Endodermal cell (in vitro differentiated cells): ENCODE measurements at regions not wholly inside any gene's neighbourhood (a gene's known extent, or its start where the extent isn't known, plus 50 kb on each side); places are given as distances from the start of the nearest gene placed in this dataset.

Experiments used
- DNase-seq: peaks from one replicate; pipeline ENCODE4 v3.0.0-alpha.2; 2017
- H3K27ac ChIP-seq: 2 replicates; pipeline ENCODE4 v1.5.1; 2013; ENCODE audit warnings: mild to moderate bottlenecking, low read depth, low read length, moderate library complexity
- H3K27me3 ChIP-seq: 2 replicates; pipeline ENCODE4 v1.6.1; 2013; ENCODE audit warnings: mild to moderate bottlenecking, low read length, moderate library complexity; ENCODE audit not compliant: insufficient read depth, control insufficient read depth, poor library complexity, severe bottlenecking
- H3K36me3 ChIP-seq: 2 replicates; pipeline ENCODE4 v1.7.0; 2013; ENCODE audit warnings: mild to moderate bottlenecking, low read length, moderate library complexity; ENCODE audit not compliant: control insufficient read depth, insufficient read depth
- H3K4me1 ChIP-seq: one replicate; pipeline ENCODE4 v1.7.0; 2013; ENCODE audit warnings: low read length; ENCODE audit not compliant: control insufficient read depth, insufficient read depth
- H3K4me3 ChIP-seq: 2 replicates; pipeline ENCODE4 v1.5.1; 2013; ENCODE audit warnings: mild to moderate bottlenecking, low read length, moderate library complexity
- H3K9ac ChIP-seq: 2 replicates; pipeline ENCODE4 v1.6.1; 2013; ENCODE audit warnings: mild to moderate bottlenecking, low read length, moderate library complexity; ENCODE audit not compliant: poor library complexity, severe bottlenecking; ENCODE audit errors: extremely low read depth
- H3K9me3 ChIP-seq: 2 replicates; pipeline ENCODE4 v1.6.1; 2013; ENCODE audit warnings: mild to moderate bottlenecking, low read length, moderate library complexity; ENCODE audit not compliant: control insufficient read depth
- H3K27ac Mint-ChIP-seq: 2 replicates; pipeline ENCODE4 v1.8.0; 2020; ENCODE audit warnings: mixed read lengths
- H3K27me3 Mint-ChIP-seq: 2 replicates; pipeline ENCODE4 v1.8.0; 2021; ENCODE audit warnings: mild to moderate bottlenecking, mixed read lengths; ENCODE audit not compliant: insufficient read depth
- H3K36me3 Mint-ChIP-seq: 2 replicates; pipeline ENCODE4 v1.8.0; 2020; ENCODE audit warnings: low read depth, mixed read lengths
- H3K4me1 Mint-ChIP-seq: 2 replicates; pipeline ENCODE4 v1.8.0; 2020; ENCODE audit warnings: mixed read lengths
- H3K4me3 Mint-ChIP-seq: 2 replicates; pipeline ENCODE4 v1.8.0; 2020; ENCODE audit warnings: mild to moderate bottlenecking, moderate library complexity, mixed read lengths
- H3K9me3 Mint-ChIP-seq: 2 replicates; pipeline ENCODE4 v1.8.0; 2020; ENCODE audit warnings: mild to moderate bottlenecking, mixed read lengths
- WGBS, 2 experiments: methylation state at CpG; one replicate each; pipeline versions ENCODE4 v1.1.5 to v1.1.7; 2013; ENCODE audit warnings: missing lambda C conversion rate in 2 of 2, mixed read lengths in 1 of 2; ENCODE audit not compliant: insufficient coverage in 1 of 2, insufficient read length in 1 of 2; 5-methylcytosine and 5-hydroxymethylcytosine counted together
- TF ChIP-seq, protein P1 (sequence below): fragments of 200-600 bp; sonication (generic); conservative IDR thresholded peaks from 2 replicates; pipeline ENCODE4 v1.5.0; 2021; ENCODE audit warnings: antibody characterized with exemption, mild to moderate bottlenecking

DNA sequence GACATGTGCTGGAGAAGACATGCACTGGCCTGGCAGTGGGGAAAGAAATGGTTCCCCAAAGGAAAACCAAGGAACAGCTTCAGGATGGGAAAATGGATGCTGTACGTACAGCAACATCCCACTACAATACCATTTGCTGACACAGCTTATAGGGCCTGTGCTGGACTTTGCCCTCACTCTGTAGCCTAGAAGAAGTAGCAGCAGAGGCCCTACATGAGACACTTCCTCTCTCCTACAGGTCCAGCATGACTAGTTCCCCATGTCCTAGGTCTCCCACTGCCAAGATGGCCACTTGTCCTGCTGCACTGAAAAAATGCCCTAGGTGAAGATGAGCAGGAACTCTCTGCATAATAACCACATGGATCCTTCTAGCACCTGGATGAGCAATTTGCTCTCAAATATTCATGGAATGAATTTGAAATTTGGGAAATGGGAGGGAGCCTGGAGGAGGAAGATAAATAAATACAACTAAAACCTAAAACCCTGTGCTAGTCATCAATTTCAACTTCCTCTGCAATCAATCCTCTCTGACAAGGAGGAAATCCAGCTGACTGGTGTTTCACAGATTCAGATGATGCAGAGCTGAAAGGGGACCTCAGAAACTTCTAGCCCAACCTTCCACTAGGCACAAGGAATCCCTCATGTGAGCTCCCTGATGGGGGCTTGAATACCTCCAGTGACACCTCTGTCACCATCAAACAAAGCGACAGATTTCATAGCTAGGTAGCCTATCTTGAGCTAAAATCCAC is 514.3 kb upstream of the PPP2R3A start:
- no peaks in the 10 kb centered on the region for H3K36me3 ChIP-seq
- H3K9ac ChIP-seq, result no peak overlapping the region
- peaks cover 49% of the 10 kb centered on the region for H3K27me3 ChIP-seq
- TF ChIP-seq, protein P1, sequence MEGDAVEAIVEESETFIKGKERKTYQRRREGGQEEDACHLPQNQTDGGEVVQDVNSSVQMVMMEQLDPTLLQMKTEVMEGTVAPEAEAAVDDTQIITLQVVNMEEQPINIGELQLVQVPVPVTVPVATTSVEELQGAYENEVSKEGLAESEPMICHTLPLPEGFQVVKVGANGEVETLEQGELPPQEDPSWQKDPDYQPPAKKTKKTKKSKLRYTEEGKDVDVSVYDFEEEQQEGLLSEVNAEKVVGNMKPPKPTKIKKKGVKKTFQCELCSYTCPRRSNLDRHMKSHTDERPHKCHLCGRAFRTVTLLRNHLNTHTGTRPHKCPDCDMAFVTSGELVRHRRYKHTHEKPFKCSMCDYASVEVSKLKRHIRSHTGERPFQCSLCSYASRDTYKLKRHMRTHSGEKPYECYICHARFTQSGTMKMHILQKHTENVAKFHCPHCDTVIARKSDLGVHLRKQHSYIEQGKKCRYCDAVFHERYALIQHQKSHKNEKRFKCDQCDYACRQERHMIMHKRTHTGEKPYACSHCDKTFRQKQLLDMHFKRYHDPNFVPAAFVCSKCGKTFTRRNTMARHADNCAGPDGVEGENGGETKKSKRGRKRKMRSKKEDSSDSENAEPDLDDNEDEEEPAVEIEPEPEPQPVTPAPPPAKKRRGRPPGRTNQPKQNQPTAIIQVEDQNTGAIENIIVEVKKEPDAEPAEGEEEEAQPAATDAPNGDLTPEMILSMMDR, result no peak
- H3K9me3 ChIP-seq, result peaks cover 22% of the 10 kb centered on the region
- H3K27ac ChIP-seq, result no peak overlapping the region
- H3K9me3 Mint-ChIP-seq, result peaks cover 11% of the 10 kb centered on the region
- no peak overlapping the region for H3K4me3 ChIP-seq
- H3K27me3 Mint-ChIP-seq, result peaks cover 64% of the 10 kb centered on the region
- H3K27ac Mint-ChIP-seq, result no peak overlapping the region
- no peak for DNase-seq
- no peak overlapping the region for H3K4me3 Mint-ChIP-seq
- H3K4me1 ChIP-seq, result no peaks in the 10 kb centered on the region
- H3K36me3 Mint-ChIP-seq, result no peaks in the 10 kb centered on the region
- WGBS, 2 experiments, result 93 to 100% methylated on average over 2 of the region's 2 CpGs
- peaks cover 6% of the 10 kb centered on the region for H3K4me1 Mint-ChIP-seq

DNA sequence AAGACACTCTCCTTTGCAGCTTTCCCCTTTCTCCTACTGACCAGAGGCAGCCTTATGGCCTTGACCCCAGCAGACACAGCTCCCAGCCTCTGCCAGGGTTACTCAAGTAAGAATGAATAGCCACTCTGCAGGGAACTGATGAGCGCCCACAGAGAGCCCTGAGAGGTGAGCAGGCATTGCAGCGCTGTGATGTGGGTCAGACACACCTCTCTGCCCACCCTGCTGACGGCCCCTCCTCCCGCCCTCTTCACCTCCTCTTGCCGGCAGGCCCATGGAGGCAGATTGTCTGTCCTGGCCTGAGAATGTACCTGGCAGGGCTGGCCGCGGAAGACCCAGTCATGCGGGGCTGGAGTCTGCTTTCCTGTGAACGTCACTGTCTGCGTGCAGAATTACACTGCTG is 512.6 kb upstream of the PPP2R3A start:
- 63 to 67% methylated on average over 4 to 10 of the region's 10 CpGs for WGBS, 2 experiments
- no peak overlapping the region for H3K4me3 Mint-ChIP-seq
- no peaks in the 10 kb centered on the region for H3K36me3 Mint-ChIP-seq
- no peak overlapping the region for H3K27ac Mint-ChIP-seq
- peak; percentile 76 for DNase-seq
- Histone ChIP-seq H3K4me1 (no peaks in the 10 kb centered on the region), H3K27ac (no peak overlapping the region), H3K9me3 (peaks cover 22% of the 10 kb centered on the region), H3K36me3 (no peaks in the 10 kb centered on the region), H3K4me3 (no peak overlapping the region), H3K9ac (no peak overlapping the region), H3K27me3 (peaks cover 66% of the 10 kb centered on the region)
- TF ChIP-seq, protein P1, result no peak
- H3K27me3 Mint-ChIP-seq, result peaks cover 72% of the 10 kb centered on the region
- peaks cover 6% of the 10 kb centered on the region for H3K4me1 Mint-ChIP-seq
- peaks cover 11% of the 10 kb centered on the region for H3K9me3 Mint-ChIP-seq

DNA sequence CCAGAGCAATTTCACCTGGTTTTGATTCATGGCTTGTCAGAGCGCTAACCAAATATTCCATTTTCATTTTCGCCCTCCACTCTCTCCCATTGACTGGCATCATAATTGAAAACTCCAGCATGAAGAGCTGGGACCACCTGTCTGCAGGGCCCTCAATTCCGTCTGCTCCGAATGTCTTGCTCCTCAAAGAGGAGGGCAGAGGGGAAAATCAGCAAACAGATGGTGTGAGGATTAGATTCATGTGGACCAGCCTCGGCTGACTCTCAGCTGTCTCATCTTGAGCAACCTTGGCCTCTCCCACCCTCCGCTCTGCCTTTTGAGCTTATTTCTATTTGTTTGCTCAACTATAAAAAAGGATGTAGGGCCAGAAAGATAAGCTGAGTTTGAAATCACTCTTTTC is 512.2 kb upstream of the PPP2R3A start:
- TF ChIP-seq, protein P1, result no peak
- H3K27ac ChIP-seq, result no peak overlapping the region
- H3K27me3 ChIP-seq, result peaks cover 67% of the 10 kb centered on the region
- no peak overlapping the region for H3K4me3 Mint-ChIP-seq
- DNase-seq, result no peak
- no peak overlapping the region for H3K9ac ChIP-seq
- no peak overlapping the region for H3K4me3 ChIP-seq
- H3K36me3 Mint-ChIP-seq, result no peaks in the 10 kb centered on the region
- H3K9me3 Mint-ChIP-seq, result peaks cover 11% of the 10 kb centered on the region
- WGBS, 2 experiments, result 91% methylated on average over 6 of the region's 6 CpGs; no CpG with 5 or more reads in 1 of the 2 experiments
- peaks cover 72% of the 10 kb centered on the region for H3K27me3 Mint-ChIP-seq
- H3K36me3 ChIP-seq, result no peaks in the 10 kb centered on the region
- no peak overlapping the region for H3K27ac Mint-ChIP-seq
- peaks cover 6% of the 10 kb centered on the region for H3K4me1 Mint-ChIP-seq
- peaks cover 22% of the 10 kb centered on the region for H3K9me3 ChIP-seq
- H3K4me1 ChIP-seq, result no peaks in the 10 kb centered on the region
